ENCODE measurements at regions not wholly inside any gene's neighbourhood (a gene's known extent, or its start where the extent isn't known, plus 50 kb on each side); places are given as distances from the start of the nearest gene placed in this dataset.

GRCh38 chr11:26065944-26066343 is 266.0 kb upstream of the ANO3 start:
- DNase-seq (ENCODE audit: low read depth in 1 of 2, low spot score in 1 of 2) (no peak), FAIRE-seq (no peak), ATAC-seq (no peak)
- 20% methylated on average over 1 of the region's 1 CpG for WGBS (ENCODE audit: missing lambda C conversion rate)
- Histone ChIP-seq H3K9me3 (no peaks in the 10 kb centered on the region), H3K4me3 (no peak overlapping the region), H3K4me2 (no peak overlapping the region), H3K27ac (no peak overlapping the region), H3K4me1 (no peaks in the 10 kb centered on the region)
- POLR2A ChIA-PET, result no interaction called here
- no peak for TF ChIP-seq HOXB5 (CRISPR knock-in tag; IDR thresholded peaks at IDR 0.05)
- TF ChIP-seq GATA3 (IDR thresholded peaks at IDR 0.05; ENCODE audit: borderline replicate concordance), result no peak
- no peak for TF ChIP-seq EP300 (IDR thresholded peaks at IDR 0.05)
- no peak for TF ChIP-seq BCL3 (IDR thresholded peaks at IDR 0.05)
- TF ChIP-seq POLR2A (IDR thresholded peaks at IDR 0.05; ENCODE audit: low read length), result no peak
- TF ChIP-seq ZFP36 (IDR thresholded peaks at IDR 0.05; ENCODE audit: borderline replicate concordance, partially characterized antibody), result no peak
- TF ChIP-seq SREBF2 (IDR thresholded peaks at IDR 0.05), result no peak
- TF ChIP-seq CBX8 (IDR thresholded peaks at IDR 0.05), result no peak
- CTCF ChIA-PET, result no interaction called here

GRCh38 chr11:26070714-26071380 is 261.1 kb upstream of the ANO3 start:
- H3K4me1 ChIP-seq, result no peaks in the 10 kb centered on the region
- WGBS (ENCODE audit: missing lambda C conversion rate), result 30% methylated on average over 8 of the region's 8 CpGs
- no peaks in the 10 kb centered on the region for H3K9me3 ChIP-seq
- POLR2A ChIA-PET, result no interaction called here
- DNase-seq (ENCODE audit: low read depth in 1 of 2, low spot score in 1 of 2) (no peak), FAIRE-seq (no peak), ATAC-seq (no peak)
- TF ChIP-seq FOXS1 (CRISPR knock-in tag; IDR thresholded peaks at IDR 0.05) (no peak), JUN (IDR thresholded peaks at IDR 0.05) (no peak), HOXB13 (CRISPR knock-in tag; IDR thresholded peaks at IDR 0.05; ENCODE audit: low read depth) (no peak), MYC (IDR thresholded peaks at IDR 0.05; ENCODE audit: borderline replicate concordance, low read length) (no peak), CBX8 (IDR thresholded peaks at IDR 0.05) (no peak), CEBPB (IDR thresholded peaks at IDR 0.05) (no peak), TP53 (CRISPR knock-in tag; IDR thresholded peaks at IDR 0.05) (no peak), NR3C1 (IDR thresholded peaks at IDR 0.05) (no peak), POLR2AphosphoS2 (conservative IDR thresholded peaks at IDR 0.05; ENCODE audit: low read length) (no peak), USF2 (IDR thresholded peaks at IDR 0.05) (no peak)
- no peak overlapping the region for H3K4me3 ChIP-seq
- CTCF ChIA-PET, result no interaction called here
- H3K4me2 ChIP-seq, result no peak overlapping the region
- H3K27ac ChIP-seq, result no peak overlapping the region

GRCh38 chr11:26072614-26073153 is 259.2 kb upstream of the ANO3 start:
- Histone ChIP-seq H3K27ac (no peak overlapping the region), H3K4me3 (no peak overlapping the region), H3K9me3 (no peaks in the 10 kb centered on the region), H3K4me1 (no peaks in the 10 kb centered on the region), H3K4me2 (no peak overlapping the region)
- DNase-seq (ENCODE audit: low read depth in 1 of 2, low spot score in 1 of 2) (no peak), ATAC-seq (no peak), FAIRE-seq (no peak)
- ChIA-PET POLR2A (no interaction called here), CTCF (no interaction called here)
- WGBS (ENCODE audit: missing lambda C conversion rate), result 15% methylated on average over 3 of the region's 3 CpGs
- TF ChIP-seq ATOH8 (CRISPR knock-in tag; IDR thresholded peaks at IDR 0.05; ENCODE audit: low read depth), result no peak
- TF ChIP-seq CBX8 (IDR thresholded peaks at IDR 0.05), result no peak
- no peak for TF ChIP-seq NPAS2 (CRISPR knock-in tag; IDR thresholded peaks at IDR 0.05; ENCODE audit: borderline replicate concordance)
- TF ChIP-seq FOSB (CRISPR knock-in tag; IDR thresholded peaks at IDR 0.05), result no peak
- no peak for TF ChIP-seq HDAC2 (IDR thresholded peaks at IDR 0.05)
- no peak for TF ChIP-seq SMC3 (IDR thresholded peaks at IDR 0.05)
- no peak for TF ChIP-seq PHF8 (IDR thresholded peaks at IDR 0.05; ENCODE audit: borderline replicate concordance, low read depth)
- no peak for TF ChIP-seq ELK1 (IDR thresholded peaks at IDR 0.05; ENCODE audit: low read depth, low read length)

Data from A549 (cell line).